ENCODE measurements at regions not wholly inside any gene's neighbourhood (a gene's known extent, or its start where the extent isn't known, plus 50 kb on each side); places are given as distances from the start of the nearest gene placed in this dataset.

GRCh38 chr1:200252531-200252930 is 157.3 kb downstream of the ZNF281 start:
- no peak for DNase-seq (ENCODE audit: low read depth)

GRCh38 chr1:200250469-200250868 is 159.4 kb downstream of the ZNF281 start:
- no peak for DNase-seq (ENCODE audit: low read depth)

- DNase-seq (ENCODE audit: low read depth) = no peak
Observed at GRCh38 chr1:200248541-200248940, 161.3 kb downstream of the ZNF281 start.

- no peak for DNase-seq (ENCODE audit: low read depth)
Observed at GRCh38 chr1:200247518-200247917, 162.3 kb downstream of the ZNF281 start.

GRCh38 chr1:200245473-200245872 is 164.4 kb downstream of the ZNF281 start:
- DNase-seq (ENCODE audit: low read depth) = no peak

GRCh38 chr1:200243042-200243437 is 166.8 kb downstream of the ZNF281 start:
- no peak for DNase-seq (ENCODE audit: low read depth)

- no peak for DNase-seq (ENCODE audit: low read depth)
Observed at GRCh38 chr1:200242110-200243041, 167.5 kb downstream of the ZNF281 start.

- no peak for DNase-seq (ENCODE audit: low read depth)
Observed at GRCh38 chr1:200240656-200241055, 169.2 kb downstream of the ZNF281 start.

- DNase-seq (ENCODE audit: low read depth) = no peak
Observed at GRCh38 chr1:200238311-200238710, 171.5 kb downstream of the ZNF281 start.

GRCh38 chr1:200237066-200237465 is 172.8 kb downstream of the ZNF281 start:
- no peak for DNase-seq (ENCODE audit: low read depth)

GRCh38 chr1:200234938-200235337 is 174.9 kb downstream of the ZNF281 start:
- DNase-seq (ENCODE audit: low read depth) = no peak

- DNase-seq (ENCODE audit: low read depth) = no peak
Observed at GRCh38 chr1:200233393-200233792, 176.4 kb downstream of the ZNF281 start.

GRCh38 chr1:200231787-200232231 is 178.0 kb downstream of the ZNF281 start:
- no peak for DNase-seq (ENCODE audit: low read depth)

- no peak for DNase-seq (ENCODE audit: low read depth)
Observed at GRCh38 chr1:200230671-200231070, 179.2 kb downstream of the ZNF281 start.

- no peak for DNase-seq (ENCODE audit: low read depth)
Observed at GRCh38 chr1:200228486-200228885, 181.3 kb downstream of the ZNF281 start.

GRCh38 chr1:200228081-200228480 is 181.8 kb downstream of the ZNF281 start:
- DNase-seq (ENCODE audit: low read depth) = no peak

Measured in activated T-helper 9 cell treated with anti-CD3 and anti-CD28 coated beads, Interleukin-2, amount 50 U/mL, for 16 hours (primary cell).